ENCODE measurements at regions not wholly inside any gene's neighbourhood (a gene's known extent, or its start where the extent isn't known, plus 50 kb on each side); places are given as distances from the start of the nearest gene placed in this dataset.
"Not testable (repeated sequence)": the region's sequence is repeated elsewhere in the genome, so short reads cannot be mapped to it uniquely, and the experiment has no call there.

GRCh38 chr17:22278302-22279275 is 586.3 kb downstream of the KCNJ18 start:
- DNase-seq = no peak

GRCh38 chr17:22286337-22287041 is 594.2 kb downstream of the KCNJ18 start:
- Histone ChIP-seq H3K4me3 (ENCODE audit: low read length) (no peak overlapping the region), H2AFZ (ENCODE audit: low read length) (no peak overlapping the region), H3K9ac (ENCODE audit: low read length) (no peak overlapping the region), H3K79me2 (ENCODE audit: low read length) (no peaks in the 10 kb centered on the region), H3K36me3 (replicated peaks; ENCODE audit: insufficient read depth, low read length) (no peaks in the 10 kb centered on the region), H3F3A (ENCODE audit: insufficient read depth, low read length) (no peaks in the 10 kb centered on the region), H3K27me3 (replicated peaks; ENCODE audit: insufficient read depth, low read length) (no peaks in the 10 kb centered on the region), H4K20me1 (ENCODE audit: insufficient read depth, low read length) (no peaks in the 10 kb centered on the region), H3K4me1 (ENCODE audit: low read length) (no peaks in the 10 kb centered on the region), H3K4me2 (ENCODE audit: low read depth, low read length) (no peak overlapping the region), H3K9me2 (replicated peaks; ENCODE audit: insufficient read depth, low read length) (no peaks in the 10 kb centered on the region), H3K9me3 (replicated peaks; ENCODE audit: insufficient read depth, low read length) (no peaks in the 10 kb centered on the region), H3K27ac (ENCODE audit: low read length) (no peak overlapping the region)
- TF ChIP-seq CTCF (IDR thresholded peaks at IDR 0.05; ENCODE audit: low read length) (no peak), EZH2 (optimal IDR thresholded peaks at IDR 0.05; ENCODE audit: low read depth, low read length) (no peak), EZH2phosphoT487 (IDR thresholded peaks at IDR 0.05; ENCODE audit: low read length) (no peak)
- DNase-seq = no peak

More at GRCh38 chr17:22278302-22279275, 586.3 kb downstream of the KCNJ18 start:
- Histone ChIP-seq H3K4me2 (ENCODE audit: low read depth, low read length) (no peak overlapping the region), H2AFZ (ENCODE audit: low read length) (no peak overlapping the region), H3K9me3 (replicated peaks; ENCODE audit: insufficient read depth, low read length) (no peaks in the 10 kb centered on the region), H3K4me1 (ENCODE audit: low read length) (no peaks in the 10 kb centered on the region), H3K9ac (ENCODE audit: low read length) (no peak overlapping the region), H3F3A (ENCODE audit: insufficient read depth, low read length) (no peaks in the 10 kb centered on the region), H3K27me3 (replicated peaks; ENCODE audit: insufficient read depth, low read length) (no peaks in the 10 kb centered on the region), H3K4me3 (ENCODE audit: low read length) (no peak overlapping the region), H3K36me3 (replicated peaks; ENCODE audit: insufficient read depth, low read length) (no peaks in the 10 kb centered on the region), H3K9me2 (replicated peaks; ENCODE audit: insufficient read depth, low read length) (no peaks in the 10 kb centered on the region), H4K20me1 (ENCODE audit: insufficient read depth, low read length) (no peaks in the 10 kb centered on the region), H3K79me2 (ENCODE audit: low read length) (no peaks in the 10 kb centered on the region), H3K27ac (ENCODE audit: low read length) (no peak overlapping the region)
- TF ChIP-seq CTCF (IDR thresholded peaks at IDR 0.05; ENCODE audit: low read length) (no peak), EZH2phosphoT487 (IDR thresholded peaks at IDR 0.05; ENCODE audit: low read length) (no peak), EZH2 (optimal IDR thresholded peaks at IDR 0.05; ENCODE audit: low read depth, low read length) (no peak)

GRCh38 chr17:22298484-22298951 is 606.2 kb downstream of the KCNJ18 start:
- not testable (repeated sequence) for H3K9ac ChIP-seq (ENCODE audit: low read length)

More at GRCh38 chr17:22298484-22298951, 606.2 kb downstream of the KCNJ18 start:
- not testable (repeated sequence) for H3K36me3 ChIP-seq (replicated peaks; ENCODE audit: insufficient read depth, low read length); H3K4me2 ChIP-seq (ENCODE audit: low read depth, low read length); H2AFZ ChIP-seq (ENCODE audit: low read length); H3K4me1 ChIP-seq (ENCODE audit: low read length); H3K79me2 ChIP-seq (ENCODE audit: low read length); DNase-seq; H3K4me3 ChIP-seq (ENCODE audit: low read length); H3K9me3 ChIP-seq (replicated peaks; ENCODE audit: insufficient read depth, low read length); H3K27me3 ChIP-seq (replicated peaks; ENCODE audit: insufficient read depth, low read length); H4K20me1 ChIP-seq (ENCODE audit: insufficient read depth, low read length); H3K27ac ChIP-seq (ENCODE audit: low read length); H3K9me2 ChIP-seq (replicated peaks; ENCODE audit: insufficient read depth, low read length); H3F3A ChIP-seq (ENCODE audit: insufficient read depth, low read length)
